Heart left ventricle (tissue), 16 donors: ENCODE measurements at regions not wholly inside any gene's neighbourhood (a gene's known extent, or its start where the extent isn't known, plus 50 kb on each side); places are given as distances from the start of the nearest gene placed in this dataset.
A peak's percentile ranks its signal among the peaks of the same experiment; 100 is the strongest.

Experiments
- ATAC-seq, 4 donors: fragments of 200-7000 bp; cut with Tn5 transposase; one replicate each; pipeline ENCODE4 v1.9.1; 2020 to 2022; ENCODE audit warnings: moderate library complexity in 4 of 4, mild to moderate bottlenecking in 3 of 4, moderate number of reproducible peaks in 1 of 4
- DNase-seq, 5 donors: peaks; one replicate each; pipeline ENCODE4 v3.0.0-alpha.2; 2020
- H3K27ac ChIP-seq, 12 donors: fragments of 200-600 bp; sonication (generic) in 4 of 12; one replicate each; pipeline versions ENCODE4 v1.5.0 to v1.8.0; 2016 to 2022; ENCODE audit warnings: mild to moderate bottlenecking in 2 of 12
- H3K27me3 ChIP-seq, 9 donors: fragments of 200-600 bp; sonication (generic) in 2 of 9; one replicate each; pipeline versions ENCODE4 v1.5.1 to v1.8.0; 2016 to 2022; ENCODE audit warnings: mild to moderate bottlenecking in 3 of 9
- H3K36me3 ChIP-seq, 9 donors: fragments of 200-600 bp; sonication (generic) in 2 of 9; one replicate each; pipeline versions ENCODE4 v1.5.0 to v1.8.0; 2018 to 2022; ENCODE audit warnings: mild to moderate bottlenecking in 2 of 9
- H3K4me1 ChIP-seq, 12 donors: fragments of 200-600 bp; sonication (generic) in 4 of 12; one replicate each; pipeline versions ENCODE4 v1.5.0 to v1.8.0; 2016 to 2022; ENCODE audit warnings: mild to moderate bottlenecking in 3 of 12
- H3K4me3 ChIP-seq, 12 donors: fragments of 200-600 bp; sonication (generic) in 4 of 12; one replicate each; pipeline versions ENCODE4 v1.5.0 to v1.8.0; 2017 to 2022; ENCODE audit warnings: mild to moderate bottlenecking in 9 of 12, moderate library complexity in 4 of 12
- H3K9me3 ChIP-seq, 12 donors: fragments of 200-600 bp; sonication (generic) in 4 of 12; one replicate each; pipeline versions ENCODE4 v1.5.0 to v1.8.0; 2016 to 2022; ENCODE audit warnings: mild to moderate bottlenecking in 1 of 12
- CTCF ChIP-seq, 12 donors: fragments of 200-600 bp; sonication (generic) in 4 of 12; IDR thresholded peaks; one replicate each; pipeline versions ENCODE4 v1.5.0 to v1.8.0; 2018 to 2022; ENCODE audit warnings: antibody characterized with exemption in 12 of 12, mild to moderate bottlenecking in 5 of 12
- POLR2A ChIP-seq, 2 donors: fragments of 450-650 bp; IDR thresholded peaks; one replicate each; pipeline ENCODE4 v1.6.1; 2017; ENCODE audit warnings: antibody characterized with exemption in 2 of 2, mild to moderate bottlenecking in 2 of 2, moderate library complexity in 2 of 2
- WGBS, 4 donors: extraction: QIAGEN DNeasy Blood & Tissue Kit in 2 of 4; methylation state at CpG; one replicate each; pipeline versions ENCODE4 v1.1.5 to v1.1.7; 2013 to 2018; 5-methylcytosine and 5-hydroxymethylcytosine counted together
- intact Hi-C, 10 donors: fragments of 100-400 bp; cut with DNase I; formaldehyde crosslinking; loops; one replicate each; pipeline versions ENCODE4 v1.11.1 to v1.14.2; 2022
- donor health status: ischemic (EF 13 %, LVEDD 7.1; RV severe dilation, severe dysfunction).
- donor health status: healthy with polysubstance abuse.
- donor health status: DM: no; HTN: yes; CAD: no.
- donor health status: DM: no; HTN: no; CAD: no.
- donor health status: ischemic (EF 25% LVEDD 6.9; RV normal size, moderate dysfunction).
- donor health status: ischemic (EF 25% LVEDD 5.7; RV mildly dilated, moderate dysfunction).
- donor health status: healthy.
- donor health status: DM: yes; HTN: yes; CAD: no.
- donor health status: ischemic (EF 35%, LVEDD 5.7; RV mildly dilated, moderate dysfunction).
- donor health status: nonischemic (EF 11% LVEDD 7.7; RV severe dilation, severe dysfunction).
- donor health status: DM: yes; HTN: yes; CAD: no.
- donor health status: PGD.
- donor health status: ischemic (EF 29% LVEDD 5.4; RV normal size, mild dysfunction).
- donor health status: nonischemic (EF 23%, LVEDD 6.1; RV moderate dilation, normal function).

DNA sequence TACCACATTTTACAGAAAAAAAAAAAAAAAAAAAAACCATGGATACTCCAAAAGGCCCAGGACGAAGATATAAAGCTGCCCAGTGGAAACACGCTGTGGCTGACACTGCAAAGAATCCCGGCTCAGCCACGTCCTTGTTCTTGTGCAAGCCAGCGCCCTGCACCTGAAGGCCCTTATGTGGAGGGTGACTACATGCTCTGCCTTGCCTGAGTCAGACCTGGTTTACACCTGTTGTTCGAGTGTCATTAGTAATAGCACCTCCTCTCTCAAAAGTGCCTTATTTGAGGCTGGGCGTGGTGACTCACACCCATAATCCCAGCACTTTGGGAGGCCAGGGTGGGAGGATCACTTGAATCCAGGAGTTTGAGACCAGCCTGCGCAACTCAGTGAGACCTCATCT is 54.3 kb upstream of the ZSWIM6 start:
- H3K27me3 ChIP-seq = no peaks in the 10 kb centered on the region
- intact Hi-C loops = loop anchor here in 1 of 10 donors (2.0 kb wide), 1 partner anchor 539 kb away; no protein-coding TSS in a partner anchor
- H3K27ac ChIP-seq = peak overlapping the region in 2 of 12 donors; percentile 50 to 83
- ATAC-seq (no peak), DNase-seq (no peak)
- H3K36me3 ChIP-seq = no peaks in the 10 kb centered on the region
- H3K4me1 ChIP-seq = peaks cover 0 to 79% (median 7%) of the 10 kb centered on the region in 12 donors
- WGBS, 4 donors = 93 to 97% (median 96%) methylated on average over 8 of the region's 8 CpGs
- no peak for TF ChIP-seq POLR2A (IDR thresholded peaks at IDR 0.05)
- TF ChIP-seq CTCF (IDR thresholded peaks at IDR 0.05) = no peak
- H3K9me3 ChIP-seq = no peaks in the 10 kb centered on the region
- peak overlapping the region in 1 of 12 donors; percentile 28 for H3K4me3 ChIP-seq

DNA sequence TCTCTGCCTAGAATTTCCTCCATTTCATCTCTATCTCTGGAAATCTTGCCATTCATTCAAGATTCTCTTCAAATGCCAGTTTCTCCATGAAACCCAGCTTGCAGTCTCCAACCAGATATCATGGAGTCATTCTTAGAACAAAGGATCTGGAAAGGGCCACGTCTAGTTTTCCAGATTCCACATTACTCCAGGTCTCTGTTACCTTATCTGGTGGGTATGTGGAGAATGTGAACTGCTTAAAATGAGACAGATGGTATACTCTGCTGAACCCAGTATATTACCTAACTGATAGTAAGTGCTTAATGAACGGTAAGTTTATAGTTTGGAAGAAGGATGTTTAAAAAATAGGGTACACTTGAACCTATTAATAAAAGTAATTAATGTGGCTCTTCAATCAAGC is 52.3 kb upstream of the ZSWIM6 start:
- 25 to 45% (median 41%) methylated on average over 2 of the region's 2 CpGs for WGBS, 4 donors
- DNase-seq (no peak), ATAC-seq (no peak)
- Histone ChIP-seq H3K4me1 (peaks cover 0 to 66% (median 7%) of the 10 kb centered on the region in 12 donors), H3K27me3 (no peaks in the 10 kb centered on the region), H3K36me3 (no peaks in the 10 kb centered on the region), H3K9me3 (no peaks in the 10 kb centered on the region), H3K4me3 (no peak overlapping the region), H3K27ac (no peak overlapping the region)
- intact Hi-C loops = loop anchor here in 1 of 10 donors (2.0 kb wide), 1 partner anchor 537 kb away; no protein-coding TSS in a partner anchor
- TF ChIP-seq CTCF (IDR thresholded peaks at IDR 0.05) = no peak
- no peak for TF ChIP-seq POLR2A (IDR thresholded peaks at IDR 0.05)

GRCh38 chr5:61280205-61280604 is 51.9 kb upstream of the ZSWIM6 start:
- H3K4me3 ChIP-seq = no peak overlapping the region
- H3K27me3 ChIP-seq = no peaks in the 10 kb centered on the region
- H3K27ac ChIP-seq = no peak overlapping the region
- TF ChIP-seq POLR2A (IDR thresholded peaks at IDR 0.05) (no peak), CTCF (IDR thresholded peaks at IDR 0.05) (no peak)
- DNase-seq = peak in 1 of 5 donors; percentile 32
- H3K4me1 ChIP-seq = peaks cover 0 to 61% (median 7%) of the 10 kb centered on the region in 12 donors
- no peaks in the 10 kb centered on the region for H3K9me3 ChIP-seq
- intact Hi-C loops = no loop called here
- peak; percentile 39 to 79 (median 72) for ATAC-seq
- H3K36me3 ChIP-seq = no peaks in the 10 kb centered on the region

DNA sequence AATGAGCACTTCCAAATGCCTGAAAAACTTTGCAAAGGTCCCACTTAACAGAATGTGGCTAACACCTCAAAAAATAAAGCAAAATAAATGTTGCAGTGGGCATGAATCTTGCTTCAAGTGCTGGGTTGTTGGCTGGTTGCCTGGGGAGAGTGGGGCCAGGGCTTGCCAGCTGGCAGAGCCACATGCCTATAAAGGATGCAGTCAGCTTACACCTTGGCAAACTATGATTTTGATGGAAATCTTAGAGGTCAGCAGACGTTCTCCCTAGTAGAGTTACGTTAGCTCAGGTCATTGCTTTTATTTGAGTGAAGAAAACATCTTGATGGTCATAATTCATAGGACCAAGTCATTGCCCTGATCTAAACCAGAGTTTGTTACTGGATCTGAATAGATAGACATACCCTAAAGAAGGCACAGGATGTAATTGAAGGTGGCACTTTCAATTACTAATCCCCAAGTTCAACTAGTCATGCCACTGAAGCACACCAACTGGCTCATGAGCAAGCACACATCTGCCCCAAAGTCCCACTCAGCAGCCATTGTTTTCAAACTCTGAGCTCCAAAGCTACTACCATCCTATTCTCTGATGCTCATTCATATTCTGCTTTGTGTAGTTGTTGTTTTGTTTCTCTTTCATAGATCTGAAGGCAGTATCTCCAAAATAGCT is 51.2 kb upstream of the ZSWIM6 start:
- peaks cover 0 to 56% (median 7%) of the 10 kb centered on the region in 12 donors for H3K4me1 ChIP-seq
- H3K36me3 ChIP-seq = no peaks in the 10 kb centered on the region
- no peak overlapping the region for H3K27ac ChIP-seq
- H3K9me3 ChIP-seq = no peaks in the 10 kb centered on the region
- no peak overlapping the region for H3K4me3 ChIP-seq
- H3K27me3 ChIP-seq = no peaks in the 10 kb centered on the region
- TF ChIP-seq CTCF (IDR thresholded peaks at IDR 0.05) = no peak
- TF ChIP-seq POLR2A (IDR thresholded peaks at IDR 0.05) = no peak
- peak; percentile 50 to 85 (median 72) for ATAC-seq
- 21 to 26% (median 23%) methylated on average over 2 of the region's 2 CpGs for WGBS, 4 donors
- DNase-seq = peak; percentile 44 to 74 (median 68)
- intact Hi-C loops = no loop called here
